Keratinocyte (primary cell): ENCODE measurements at regions not wholly inside any gene's neighbourhood (a gene's known extent, or its start where the extent isn't known, plus 50 kb on each side); places are given as distances from the start of the nearest gene placed in this dataset.
"Not testable (repeated sequence)": the region's sequence is repeated elsewhere in the genome, so short reads cannot be mapped to it uniquely, and the experiment has no call there.

ENCODE experiments used
- CTCF ChIP-seq, 3 experiments: IDR thresholded peaks in 1 of 3; conservative IDR thresholded peaks in 1 of 3; optimal IDR thresholded peaks in 1 of 3; 2 replicates in 2 of 3; 3 replicates in 1 of 3; pipeline versions ENCODE3 to v1.5.1; 2011; ENCODE audit warnings: low read length in 3 of 3, mild to moderate bottlenecking in 3 of 3, moderate library complexity in 2 of 3, control low read depth in 1 of 3, inconsistent platforms in 1 of 3; ENCODE audit not compliant: insufficient read depth in 2 of 3; ENCODE audit errors: extremely low read depth in 1 of 3
- EZH2 ChIP-seq: IDR thresholded peaks from one replicate; pipeline ENCODE4 v1.6.1; 2012; ENCODE audit warnings: inconsistent platforms, mild to moderate bottlenecking, low read length, moderate library complexity

GRCh38 chr7:53385239-53385638 is 349.8 kb downstream of the POM121L12 start:
- not testable (repeated sequence) for TF ChIP-seq CTCF (optimal IDR thresholded peaks at IDR 0.05 in 1 of 3, IDR thresholded peaks at IDR 0.05 in 1 of 3, conservative IDR thresholded peaks at IDR 0.05 in 1 of 3; ENCODE audit: extremely low read depth in 1 of 3, insufficient read depth in 2 of 3, low read length in 3 of 3); EZH2
